ENCODE measurements at regions not wholly inside any gene's neighbourhood (a gene's known extent, or its start where the extent isn't known, plus 50 kb on each side); places are given as distances from the start of the nearest gene placed in this dataset.

DNA sequence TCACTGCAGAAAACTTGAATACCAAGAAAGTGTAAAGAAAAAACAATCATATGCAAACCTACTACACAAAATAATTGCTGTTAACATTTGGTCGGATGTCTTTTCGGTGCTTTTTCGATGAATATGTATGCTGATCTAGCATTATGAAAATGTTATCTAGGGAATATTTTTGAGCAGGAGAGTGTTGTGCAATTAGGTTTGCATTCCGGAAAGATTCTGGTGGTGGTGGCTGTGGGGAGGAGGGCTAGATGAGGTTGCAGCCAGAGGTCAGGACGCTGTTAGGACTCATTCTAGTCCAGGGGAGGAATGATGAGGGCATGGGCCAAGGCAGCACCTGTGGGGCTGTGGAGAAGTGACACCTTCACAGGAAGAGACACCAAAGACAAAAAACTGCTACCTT, 258.0 kb upstream of the ASIC2 start:
- Histone ChIP-seq H3K9ac (replicated peaks; ENCODE audit: extremely low read depth, insufficient read depth, low read length) (no peak overlapping the region), H3K79me2 (ENCODE audit: control insufficient read depth, insufficient read depth, low read length) (no peaks in the 10 kb centered on the region), H3K4me3 (replicated peaks in 1 of 3; ENCODE audit: insufficient read depth in 1 of 3, low read depth in 1 of 3, low read length in 3 of 3) (no peak overlapping the region), H3K9me3 (replicated peaks; ENCODE audit: control insufficient read depth, insufficient read depth, low read length) (no peaks in the 10 kb centered on the region), H2AFZ (ENCODE audit: low read depth, low read length) (no peak overlapping the region), H4K20me1 (replicated peaks; ENCODE audit: control insufficient read depth, extremely low read depth, insufficient read depth, low read length) (no peaks in the 10 kb centered on the region), H3K27ac (ENCODE audit: insufficient read depth, low read depth, low read length) (no peak overlapping the region), H3K4me1 (ENCODE audit: control insufficient read depth, extremely low read depth, insufficient read depth, low read length) (no peaks in the 10 kb centered on the region), H3K27me3 (ENCODE audit: control insufficient read depth in 2 of 2, insufficient read depth in 2 of 2, low read length in 2 of 2) (no peaks in the 10 kb centered on the region), H3K4me2 (ENCODE audit: insufficient read depth, low read length) (no peak overlapping the region), H3K9me1 (replicated peaks; ENCODE audit: control insufficient read depth, extremely low read depth, insufficient read depth, low read length) (no peaks in the 10 kb centered on the region), H3K36me3 (ENCODE audit: control insufficient read depth in 2 of 2, extremely low read depth in 1 of 2, insufficient read depth in 2 of 2, low read length in 2 of 2) (no peaks in the 10 kb centered on the region)
- dilution Hi-C loops (cut with MboI; ENCODE audit: extremely low pct_ligation_motif_present, low sequenced_read_pairs) (no loop called here), intact Hi-C loops (cut with micrococcal nuclease) (no loop called here)
- ChIA-PET POLR2A (no interaction called here), CTCF (no interaction called here)
- no TSS peak for BruUV-seq (replicated peaks)
- no peak for FAIRE-seq
- TF ChIP-seq FOS (IDR thresholded peaks at IDR 0.05; ENCODE audit: borderline replicate concordance, insufficient read depth, low read length) (no peak), POLR2A (IDR thresholded peaks at IDR 0.05; ENCODE audit: low read depth, low read length) (no peak), JUN (IDR thresholded peaks at IDR 0.05; ENCODE audit: borderline replicate concordance, insufficient read depth, insufficient read length, low read depth) (no peak), MYC (IDR thresholded peaks at IDR 0.05; ENCODE audit: low read depth, low read length) (no peak), GATA2 (IDR thresholded peaks at IDR 0.05; ENCODE audit: insufficient read depth, insufficient read length, low read depth, low read length) (no peak), POLR2AphosphoS5 (IDR thresholded peaks at IDR 0.05; ENCODE audit: insufficient read depth, low read depth, low read length) (no peak), EZH2 (IDR thresholded peaks at IDR 0.05; ENCODE audit: borderline replicate concordance, low read depth, low read length, severe bottlenecking) (no peak)
- TF ChIP-seq, protein P1, sequence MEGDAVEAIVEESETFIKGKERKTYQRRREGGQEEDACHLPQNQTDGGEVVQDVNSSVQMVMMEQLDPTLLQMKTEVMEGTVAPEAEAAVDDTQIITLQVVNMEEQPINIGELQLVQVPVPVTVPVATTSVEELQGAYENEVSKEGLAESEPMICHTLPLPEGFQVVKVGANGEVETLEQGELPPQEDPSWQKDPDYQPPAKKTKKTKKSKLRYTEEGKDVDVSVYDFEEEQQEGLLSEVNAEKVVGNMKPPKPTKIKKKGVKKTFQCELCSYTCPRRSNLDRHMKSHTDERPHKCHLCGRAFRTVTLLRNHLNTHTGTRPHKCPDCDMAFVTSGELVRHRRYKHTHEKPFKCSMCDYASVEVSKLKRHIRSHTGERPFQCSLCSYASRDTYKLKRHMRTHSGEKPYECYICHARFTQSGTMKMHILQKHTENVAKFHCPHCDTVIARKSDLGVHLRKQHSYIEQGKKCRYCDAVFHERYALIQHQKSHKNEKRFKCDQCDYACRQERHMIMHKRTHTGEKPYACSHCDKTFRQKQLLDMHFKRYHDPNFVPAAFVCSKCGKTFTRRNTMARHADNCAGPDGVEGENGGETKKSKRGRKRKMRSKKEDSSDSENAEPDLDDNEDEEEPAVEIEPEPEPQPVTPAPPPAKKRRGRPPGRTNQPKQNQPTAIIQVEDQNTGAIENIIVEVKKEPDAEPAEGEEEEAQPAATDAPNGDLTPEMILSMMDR (IDR thresholded peaks at IDR 0.05; ENCODE audit: extremely low read depth in 1 of 2, insufficient read depth in 1 of 2, low read depth in 1 of 2, low read length in 2 of 2): no peak
- TF ChIP-seq, protein P2, sequence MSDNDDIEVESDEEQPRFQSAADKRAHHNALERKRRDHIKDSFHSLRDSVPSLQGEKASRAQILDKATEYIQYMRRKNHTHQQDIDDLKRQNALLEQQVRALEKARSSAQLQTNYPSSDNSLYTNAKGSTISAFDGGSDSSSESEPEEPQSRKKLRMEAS (IDR thresholded peaks at IDR 0.05; ENCODE audit: insufficient read depth, insufficient read length): no peak
- DNase-seq (ENCODE audit: low read depth, low spot score): no peak

Data from endothelial cell of umbilical vein (primary cell).